ENCODE measurements at regions not wholly inside any gene's neighbourhood (a gene's known extent, or its start where the extent isn't known, plus 50 kb on each side); places are given as distances from the start of the nearest gene placed in this dataset.

- TF ChIP-seq CTCF (IDR thresholded peaks at IDR 0.05; ENCODE audit: poor library complexity) (no peak), EZH2phosphoT487 (IDR thresholded peaks at IDR 0.05; ENCODE audit: low read depth, severe bottlenecking, unreplicated experiment) (no peak), EZH2 (IDR thresholded peaks at IDR 0.05; ENCODE audit: borderline replicate concordance) (no peak)
Observed at GRCh38 chr2:176873403-176873802, 339.2 kb upstream of the HNRNPA3 start.
